PC-3 (cell line): ENCODE measurements at regions not wholly inside any gene's neighbourhood (a gene's known extent, or its start where the extent isn't known, plus 50 kb on each side); places are given as distances from the start of the nearest gene placed in this dataset.

Experiments
- ATAC-seq: fragments of 200-7000 bp; cut with Tn5 transposase; 2 replicates; pipeline ENCODE4 v1.9.1; 2020; ENCODE audit warnings: mild to moderate bottlenecking, moderate library complexity
- BruUV-seq: library from RNA; stranded (reverse); fragments of 400-500 nt; replicated peaks from 2 replicates; lab custom pipeline; 2021; lab: Mats Ljungman, UMichigan
- CTCF ChIA-PET: fragments of 300-600 bp; sonication (Branson Sonifier 250); formaldehyde crosslinking; loops from one replicate; lab custom pipeline; 2022; ENCODE audit warnings: antibody characterized with exemption; lab: Charles Lee
- POLR2A ChIA-PET: fragments of 300-600 bp; sonication (Branson Sonifier 250); formaldehyde crosslinking; loops from one replicate; lab custom pipeline; 2022; ENCODE audit warnings: antibody characterized with exemption; ENCODE audit not compliant: unreplicated experiment; lab: Charles Lee
- DNase-seq: peaks from one replicate; pipeline ENCODE4 v3.0.0-alpha.2; 2015
- H2AFZ ChIP-seq: fragments of 300-600 bp; sonication (generic); 2 replicates; pipeline ENCODE4 v1.6.0; 2016; ENCODE audit warnings: antibody characterized with exemption, low read length
- H3F3A ChIP-seq: fragments of 300-600 bp; sonication (generic); one replicate; pipeline ENCODE4 v1.6.0; 2017; ENCODE audit warnings: antibody characterized with exemption, low read length, control low read depth, mild to moderate bottlenecking; ENCODE audit not compliant: unreplicated experiment
- H3K27ac ChIP-seq: fragments of 300-600 bp; sonication (generic); 2 replicates; pipeline ENCODE4 v1.5.1; 2016; ENCODE audit warnings: mild to moderate bottlenecking, low read length
- H3K27me3 ChIP-seq: fragments of 300-600 bp; sonication (generic); 2 replicates; pipeline ENCODE4 v1.6.1; 2016; ENCODE audit warnings: low read length, mixed read lengths
- H3K36me3 ChIP-seq: fragments of 300-600 bp; sonication (generic); 2 replicates; pipeline ENCODE4 v1.6.1; 2016; ENCODE audit warnings: low read depth, mixed run types, low read length, mixed read lengths
- H3K4me1 ChIP-seq: fragments of 300-600 bp; sonication (generic); 2 replicates; pipeline ENCODE4 v1.5.1; 2016; ENCODE audit warnings: low read length; ENCODE audit not compliant: insufficient read depth
- H3K4me2 ChIP-seq: fragments of 300-600 bp; sonication (generic); 2 replicates; pipeline ENCODE4 v1.6.0; 2016; ENCODE audit warnings: low read length
- H3K4me3 ChIP-seq: fragments of 300-600 bp; sonication (generic); 2 replicates; pipeline ENCODE4 v1.5.1; 2016; ENCODE audit warnings: mild to moderate bottlenecking, low read length, mixed read lengths
- H3K79me2 ChIP-seq: fragments of 300-600 bp; sonication (generic); 2 replicates; pipeline ENCODE4 v1.6.1; 2017; ENCODE audit warnings: low read length, mixed read lengths
- H3K9ac ChIP-seq: fragments of 300-600 bp; sonication (generic); 2 replicates; pipeline ENCODE4 v1.6.0; 2016; ENCODE audit warnings: mild to moderate bottlenecking, low read length
- H3K9me2 ChIP-seq: fragments of 300-600 bp; sonication (generic); replicated peaks from 2 replicates; pipeline ENCODE4 v1.6.1; 2016; ENCODE audit warnings: mixed run types, low read length, mixed read lengths
- H3K9me3 ChIP-seq: fragments of 300-600 bp; sonication (generic); 2 replicates; pipeline ENCODE4 v1.6.1; 2016; ENCODE audit warnings: low read length, mixed read lengths
- H4K20me1 ChIP-seq: fragments of 300-600 bp; sonication (generic); 2 replicates; pipeline ENCODE4 v1.6.1; 2016; ENCODE audit warnings: low read length, mixed read lengths
- EZH2 ChIP-seq: fragments of 300-600 bp; sonication (generic); IDR thresholded peaks from one replicate; pipeline ENCODE4 v1.6.1; 2017; ENCODE audit warnings: antibody characterized with exemption, mild to moderate bottlenecking, low read length; ENCODE audit not compliant: unreplicated experiment
- EZH2phosphoT487 ChIP-seq: fragments of 300-600 bp; sonication (generic); IDR thresholded peaks from 2 replicates; pipeline ENCODE4 v1.6.1; 2018; ENCODE audit warnings: mild to moderate bottlenecking, antibody characterized with exemption, low read length, borderline replicate concordance
- intact Hi-C: fragments of 100-400 bp; cut with micrococcal nuclease; formaldehyde crosslinking; loops from 2 replicates; pipeline ENCODE4 v1.9.0; 2023
- TF ChIP-seq, protein P1 (sequence below): fragments of 300-600 bp; sonication (generic); conservative IDR thresholded peaks from 2 replicates; pipeline ENCODE4 v1.5.1; 2017; ENCODE audit warnings: antibody characterized with exemption, low read depth, mild to moderate bottlenecking, low read length

DNA sequence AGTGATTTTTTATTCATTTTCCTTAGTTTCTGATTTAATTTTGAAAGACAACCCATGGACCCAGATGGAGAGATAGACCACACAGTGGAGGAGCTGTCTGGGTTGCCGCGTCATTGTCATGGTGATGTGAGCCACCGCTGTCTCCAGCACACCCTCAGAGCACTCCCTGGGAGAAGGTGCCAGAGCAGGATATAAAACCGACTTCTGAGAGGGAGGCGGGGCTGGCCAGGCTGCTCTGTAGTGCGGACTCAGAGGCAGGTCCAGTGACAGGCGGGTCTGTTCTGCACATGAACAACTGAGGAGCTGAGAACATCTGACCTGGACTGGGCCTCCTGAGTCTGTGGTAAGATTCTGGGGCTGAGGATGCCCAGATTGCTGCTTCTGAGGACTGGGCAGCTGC lies 216.3 kb upstream of the NLRP1 start:
- Histone ChIP-seq H2AFZ (no peak overlapping the region), H4K20me1 (no peaks in the 10 kb centered on the region), H3K9me2 (no peaks in the 10 kb centered on the region), H3F3A (no peaks in the 10 kb centered on the region), H3K4me2 (no peak overlapping the region), H3K9ac (no peak overlapping the region), H3K36me3 (no peaks in the 10 kb centered on the region), H3K79me2 (no peaks in the 10 kb centered on the region), H3K27ac (no peak overlapping the region), H3K4me1 (no peaks in the 10 kb centered on the region), H3K9me3 (no peaks in the 10 kb centered on the region), H3K4me3 (no peak overlapping the region), H3K27me3 (no peaks in the 10 kb centered on the region)
- TF ChIP-seq, protein P1, sequence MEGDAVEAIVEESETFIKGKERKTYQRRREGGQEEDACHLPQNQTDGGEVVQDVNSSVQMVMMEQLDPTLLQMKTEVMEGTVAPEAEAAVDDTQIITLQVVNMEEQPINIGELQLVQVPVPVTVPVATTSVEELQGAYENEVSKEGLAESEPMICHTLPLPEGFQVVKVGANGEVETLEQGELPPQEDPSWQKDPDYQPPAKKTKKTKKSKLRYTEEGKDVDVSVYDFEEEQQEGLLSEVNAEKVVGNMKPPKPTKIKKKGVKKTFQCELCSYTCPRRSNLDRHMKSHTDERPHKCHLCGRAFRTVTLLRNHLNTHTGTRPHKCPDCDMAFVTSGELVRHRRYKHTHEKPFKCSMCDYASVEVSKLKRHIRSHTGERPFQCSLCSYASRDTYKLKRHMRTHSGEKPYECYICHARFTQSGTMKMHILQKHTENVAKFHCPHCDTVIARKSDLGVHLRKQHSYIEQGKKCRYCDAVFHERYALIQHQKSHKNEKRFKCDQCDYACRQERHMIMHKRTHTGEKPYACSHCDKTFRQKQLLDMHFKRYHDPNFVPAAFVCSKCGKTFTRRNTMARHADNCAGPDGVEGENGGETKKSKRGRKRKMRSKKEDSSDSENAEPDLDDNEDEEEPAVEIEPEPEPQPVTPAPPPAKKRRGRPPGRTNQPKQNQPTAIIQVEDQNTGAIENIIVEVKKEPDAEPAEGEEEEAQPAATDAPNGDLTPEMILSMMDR = no peak
- TF ChIP-seq EZH2 (no peak), EZH2phosphoT487 (no peak)
- ATAC-seq = no peak
- ChIA-PET POLR2A (no interaction called here), CTCF (no interaction called here)
- no peak for DNase-seq
- BruUV-seq = no TSS peak
- intact Hi-C loops = no loop called here

DNA sequence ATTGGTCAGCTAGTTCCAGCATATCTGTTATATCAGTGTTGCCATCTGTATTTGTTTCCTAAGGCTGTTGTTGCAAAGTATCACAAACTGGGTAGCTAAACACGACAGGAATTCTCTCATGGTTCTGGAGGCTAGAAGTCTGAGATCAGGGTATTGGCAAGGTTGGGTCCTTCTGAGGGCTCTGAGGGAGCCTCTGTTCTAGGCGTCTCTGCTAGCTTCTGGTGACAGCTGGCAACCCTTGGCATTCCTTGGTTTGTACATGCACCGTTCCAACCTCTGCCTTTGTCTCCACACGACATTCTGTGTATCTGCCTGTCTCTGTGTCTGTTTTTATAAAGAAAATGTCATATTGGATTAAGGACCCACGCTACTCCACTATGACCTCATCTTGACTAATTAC lies 219.9 kb upstream of the NLRP1 start:
- DNase-seq (no peak), ATAC-seq (no peak)
- POLR2A ChIA-PET = no interaction called here
- H3K4me2 ChIP-seq = no peak overlapping the region
- no peaks in the 10 kb centered on the region for H3K79me2 ChIP-seq
- no peak overlapping the region for H2AFZ ChIP-seq
- H4K20me1 ChIP-seq = no peaks in the 10 kb centered on the region
- no peaks in the 10 kb centered on the region for H3K4me1 ChIP-seq
- no peak overlapping the region for H3K27ac ChIP-seq
- no peaks in the 10 kb centered on the region for H3F3A ChIP-seq
- no peaks in the 10 kb centered on the region for H3K36me3 ChIP-seq
- H3K4me3 ChIP-seq = no peak overlapping the region
- no peak overlapping the region for H3K9ac ChIP-seq
- TF ChIP-seq, protein P1 = no peak
- TF ChIP-seq EZH2phosphoT487 (no peak), EZH2 (no peak)
- CTCF ChIA-PET = no interaction called here
- intact Hi-C loops = no loop called here
- no peaks in the 10 kb centered on the region for H3K27me3 ChIP-seq
- H3K9me3 ChIP-seq = 0 out of 2 replicates have a peak, but pooled peaks cover 7% of the 10 kb centered on the region
- no peaks in the 10 kb centered on the region for H3K9me2 ChIP-seq
- no TSS peak for BruUV-seq

DNA sequence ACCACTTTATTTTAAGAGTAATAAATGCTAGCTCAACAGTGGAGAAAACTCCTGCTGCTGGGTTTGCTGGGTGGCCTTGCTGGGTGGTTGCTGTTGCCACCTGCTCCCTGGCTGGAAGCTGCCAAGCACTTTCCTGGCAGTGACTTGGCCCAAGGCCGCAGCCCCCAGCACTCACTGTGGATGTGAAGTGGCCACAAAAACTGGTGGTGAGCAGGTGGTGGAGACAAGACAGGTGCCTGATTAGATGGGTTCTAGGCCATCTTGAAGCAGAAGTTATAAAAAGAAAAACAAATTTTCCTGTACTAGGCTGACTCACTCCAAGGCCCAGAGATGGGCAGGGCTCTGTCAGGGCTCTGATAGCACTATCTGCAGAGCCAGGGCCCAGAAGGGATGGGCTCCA lies 224.7 kb upstream of the NLRP1 start:
- H3K27me3 ChIP-seq = no peaks in the 10 kb centered on the region
- no TSS peak for BruUV-seq
- DNase-seq (no peak), ATAC-seq (no peak)
- ChIA-PET CTCF (no interaction called here), POLR2A (no interaction called here)
- H3K9me3 ChIP-seq = peaks cover 19% of the 10 kb centered on the region; the same call in 1 of the 2 replicates
- no peaks in the 10 kb centered on the region for H3K9me2 ChIP-seq
- TF ChIP-seq EZH2 (no peak), EZH2phosphoT487 (no peak)
- TF ChIP-seq, protein P1 = no peak
- H3K79me2 ChIP-seq = no peaks in the 10 kb centered on the region
- no peak overlapping the region for H3K4me3 ChIP-seq
- H3K4me2 ChIP-seq = no peak overlapping the region
- no peaks in the 10 kb centered on the region for H3K36me3 ChIP-seq
- intact Hi-C loops = no loop called here
- no peak overlapping the region for H3K9ac ChIP-seq
- H4K20me1 ChIP-seq = no peaks in the 10 kb centered on the region
- no peak overlapping the region for H2AFZ ChIP-seq
- H3F3A ChIP-seq = no peaks in the 10 kb centered on the region
- no peaks in the 10 kb centered on the region for H3K4me1 ChIP-seq
- H3K27ac ChIP-seq = no peak overlapping the region
